Left cardiac atrium (tissue), 4 donors: ENCODE measurements at regions not wholly inside any gene's neighbourhood (a gene's known extent, or its start where the extent isn't known, plus 50 kb on each side); places are given as distances from the start of the nearest gene placed in this dataset.
"Not testable (repeated sequence)": the region's sequence is repeated elsewhere in the genome, so short reads cannot be mapped to it uniquely, and the experiment has no call there.

Source experiments
- ATAC-seq, 2 donors: fragments of 200-7000 bp; cut with Tn5 transposase; one replicate each; pipeline ENCODE4 v1.9.1; 2020; ENCODE audit warnings: mild to moderate bottlenecking in 2 of 2, moderate library complexity in 2 of 2
- DNase-seq: peaks from one replicate; pipeline ENCODE4 v3.0.0-alpha.2; 2020
- intact Hi-C, 2 donors: fragments of 100-400 bp; cut with DNase I; formaldehyde crosslinking; loops; one replicate each; pipeline versions ENCODE4 v1.14.1 to v1.15.1; 2022 to 2023
- donor health status: DM: no; HTN: yes; CAD: no.
- donor health status: DM: no; HTN: yes; CAD: no; lungs with severe emphysema.
- donor health status: DM: yes; HTN: yes; CAD: no.
- donor health status: Dilated cardiomyopathy.

DNA sequence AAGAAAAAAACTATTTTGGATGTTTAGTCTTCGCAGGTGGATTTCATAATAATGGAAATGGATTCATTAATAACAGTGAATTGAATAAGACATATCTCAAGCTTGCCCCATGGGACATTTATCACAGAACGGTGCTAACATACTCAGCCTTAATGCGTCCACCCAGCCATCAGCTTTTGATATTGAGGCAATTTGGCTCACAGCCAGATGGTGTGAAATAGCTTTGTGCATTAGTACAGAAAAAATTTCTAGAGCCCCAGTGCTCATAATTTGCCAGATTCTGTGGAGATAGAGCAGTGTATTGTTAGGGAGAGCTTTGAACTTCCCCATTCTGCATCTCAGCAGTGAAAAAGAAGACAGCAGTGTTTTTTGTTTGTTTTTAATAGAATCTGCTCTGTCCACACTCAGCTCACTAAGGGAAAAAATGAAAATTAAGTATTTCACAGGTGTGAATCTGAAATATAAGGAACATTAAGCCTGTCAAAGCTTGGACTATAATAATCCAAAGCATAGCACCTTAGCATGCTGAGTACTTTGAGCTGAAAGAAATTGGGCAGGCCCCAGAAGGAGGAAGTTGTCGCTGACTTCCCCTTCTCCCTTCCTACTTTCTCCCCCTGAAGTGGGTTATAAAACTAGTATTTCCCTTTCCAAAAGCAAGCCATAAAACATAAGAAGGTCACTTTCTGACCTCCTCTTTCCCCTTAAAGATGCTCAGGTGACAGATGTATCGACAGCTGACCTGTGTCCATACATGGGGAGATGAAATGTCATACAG lies 295.8 kb downstream of the MAGEB5 start:
- ATAC-seq (no peak), DNase-seq (no peak)
- intact Hi-C loops, result no loop called here

DNA sequence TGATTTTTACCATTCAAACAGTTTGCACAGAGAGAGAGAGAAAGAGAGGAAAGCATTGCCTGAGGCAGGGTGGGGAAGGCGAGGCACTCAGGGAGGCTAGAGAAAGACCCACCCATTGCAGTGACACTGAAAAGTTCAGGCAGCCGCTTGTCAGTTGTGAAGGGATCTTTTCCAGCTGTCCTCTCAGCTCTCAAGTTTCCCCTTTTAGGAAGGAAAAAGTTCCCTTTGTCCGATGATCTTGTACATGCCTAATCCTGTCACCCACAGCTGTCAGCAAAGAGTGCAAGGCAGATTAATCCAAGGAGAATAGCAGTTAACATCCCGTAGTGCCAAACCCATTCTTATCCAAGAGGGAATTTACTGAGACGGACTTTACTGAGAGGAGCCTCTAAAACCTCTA lies 255.0 kb downstream of the MAGEB5 start:
- DNase-seq (no peak), ATAC-seq (no peak)
- intact Hi-C loops, result no loop called here

- DNase-seq (no peak), ATAC-seq (no peak)
- intact Hi-C loops, result no loop called here
These were observed 250.4 kb downstream of the MAGEB5 start for GRCh38 chrX:26466387-26466786.

DNA sequence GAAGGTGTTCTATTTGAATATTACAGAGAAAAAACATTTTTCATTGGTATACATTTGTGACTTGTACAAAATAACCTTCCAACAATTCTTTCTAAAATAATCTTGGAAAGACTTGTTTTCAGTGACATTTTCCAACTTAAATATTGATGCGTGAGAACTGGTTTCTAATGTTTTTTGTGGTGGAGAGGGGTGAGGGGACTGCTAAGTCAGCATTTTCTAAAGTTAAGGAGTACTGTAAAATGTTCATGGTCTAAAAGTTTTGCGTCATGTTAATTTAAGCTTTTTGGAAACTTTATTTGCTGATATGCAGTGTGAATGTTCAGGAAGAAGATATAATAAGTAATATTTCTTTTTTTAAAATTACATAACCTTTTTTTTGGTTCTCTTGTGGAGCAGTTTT lies 229.3 kb downstream of the MAGEB5 start:
- no peak for ATAC-seq
- intact Hi-C loops, result no loop called here
- no peak for DNase-seq

DNA sequence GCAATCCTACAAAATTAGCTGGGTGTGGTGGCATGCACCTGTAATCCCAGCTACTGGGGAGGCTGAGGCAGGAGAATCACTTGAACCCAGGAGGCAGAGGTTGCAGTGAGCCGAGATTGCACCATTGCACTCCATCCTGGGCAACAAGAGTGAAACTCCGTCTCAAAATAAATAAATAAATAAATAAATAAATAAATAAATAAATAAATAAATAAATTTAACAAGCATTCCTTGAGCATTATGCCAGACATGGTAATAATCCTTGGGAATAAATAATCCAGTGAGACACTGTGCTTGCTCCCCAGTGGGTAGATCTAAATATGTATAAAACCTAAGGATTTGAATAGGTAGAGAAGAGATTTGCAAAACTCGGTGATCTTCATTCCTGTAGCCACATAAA lies 228.4 kb downstream of the MAGEB5 start:
- intact Hi-C loops, DNase-seq, ATAC-seq: not testable (repeated sequence)

- no peak for DNase-seq
- intact Hi-C loops, result no loop called here
- ATAC-seq, result no peak
These were observed 226.4 kb downstream of the MAGEB5 start for GRCh38 chrX:26442340-26442739.

- intact Hi-C loops, result no loop called here
- no peak for ATAC-seq
- no peak for DNase-seq
These were observed 198.6 kb downstream of the MAGEB5 start for GRCh38 chrX:26414534-26414933.

- intact Hi-C loops, result no loop called here
- DNase-seq (no peak), ATAC-seq (peak in 1 of 2 donors; percentile 78)
These were observed 195.1 kb downstream of the MAGEB5 start for GRCh38 chrX:26411045-26411444.

GRCh38 chrX:26409636-26410035 lies 193.7 kb downstream of the MAGEB5 start:
- ATAC-seq (no peak), DNase-seq (no peak)
- intact Hi-C loops, result no loop called here

DNA sequence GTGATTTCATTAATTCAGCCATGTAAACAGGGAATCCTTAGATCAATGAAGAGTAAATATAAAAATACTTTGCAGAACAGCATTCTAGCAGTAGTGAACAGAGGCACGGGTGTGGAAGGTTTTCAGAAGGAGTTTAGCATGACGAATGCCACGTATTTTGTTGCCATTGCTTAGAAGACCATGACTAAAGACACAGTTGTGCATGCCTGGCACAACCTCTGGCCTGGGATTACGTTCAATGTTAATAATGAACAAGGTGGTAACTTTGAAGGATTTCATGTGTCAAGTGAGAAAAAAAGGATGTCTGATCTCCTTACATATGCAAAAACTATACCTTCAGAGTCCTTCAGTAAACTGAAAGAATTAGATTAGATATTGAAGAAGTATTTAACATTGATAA lies 171.9 kb downstream of the MAGEB5 start:
- intact Hi-C loops, result no loop called here
- no peak for DNase-seq
- no peak for ATAC-seq

- ATAC-seq (no peak), DNase-seq (no peak)
- intact Hi-C loops, result no loop called here
These were observed 160.2 kb downstream of the MAGEB5 start for GRCh38 chrX:26376037-26376708.

- DNase-seq, result no peak
- ATAC-seq, result no peak
- intact Hi-C loops, result no loop called here
These were observed 159.4 kb downstream of the MAGEB5 start for GRCh38 chrX:26375346-26375745.

- DNase-seq (no peak), ATAC-seq (no peak)
- intact Hi-C loops, result no loop called here
These were observed 157.9 kb downstream of the MAGEB5 start for GRCh38 chrX:26373829-26374228.

DNA sequence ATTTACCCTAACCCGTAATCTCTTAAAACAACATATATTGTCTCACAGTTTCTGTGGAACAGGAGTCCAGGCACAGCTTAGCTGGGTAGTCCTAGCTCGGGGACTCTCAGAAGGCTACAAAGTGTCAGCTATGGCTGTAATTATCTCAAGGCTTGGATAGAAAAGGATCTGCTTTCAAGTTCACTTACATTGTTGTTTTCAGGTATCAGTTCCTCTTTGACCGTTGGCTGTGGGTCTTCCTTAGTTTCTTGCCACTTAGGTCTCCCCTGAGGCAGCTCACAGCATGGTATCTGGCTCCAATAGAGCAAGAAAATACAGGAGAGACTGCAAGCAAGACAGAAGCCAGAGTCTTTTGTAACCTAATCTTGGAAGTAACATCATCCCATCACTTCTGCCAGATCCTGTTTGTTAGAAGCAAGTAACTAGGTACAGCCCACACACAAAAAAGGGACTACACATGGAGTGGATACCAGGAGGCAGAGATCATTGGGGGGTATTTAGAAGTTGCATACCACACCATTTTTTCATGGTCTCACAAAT lies 137.0 kb downstream of the MAGEB5 start:
- intact Hi-C loops, result no loop called here
- DNase-seq, result no peak
- no peak for ATAC-seq

DNA sequence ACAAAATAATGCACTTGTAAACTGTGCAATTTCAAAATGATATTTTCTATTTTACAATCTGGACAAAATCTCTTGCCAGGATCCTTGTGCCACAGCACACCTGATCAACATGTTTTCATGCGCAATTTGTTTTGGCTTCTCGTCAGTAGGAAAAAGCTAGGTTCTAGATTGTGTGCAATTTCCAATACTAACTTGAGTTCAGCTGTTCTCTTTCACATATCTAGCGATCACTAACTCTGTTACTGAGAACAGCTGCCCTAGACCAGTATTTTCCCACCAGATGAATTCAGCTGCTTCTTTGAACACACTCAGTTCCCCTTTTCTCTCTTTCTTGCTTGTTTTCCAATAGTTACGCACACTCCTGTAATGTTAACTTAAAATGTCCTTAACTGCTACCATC lies 131.2 kb downstream of the MAGEB5 start:
- intact Hi-C loops, result no loop called here
- no peak for ATAC-seq
- DNase-seq, result no peak

GRCh38 chrX:26334232-26334631 lies 118.3 kb downstream of the MAGEB5 start:
- ATAC-seq (no peak), DNase-seq (no peak)
- intact Hi-C loops, result no loop called here

DNA sequence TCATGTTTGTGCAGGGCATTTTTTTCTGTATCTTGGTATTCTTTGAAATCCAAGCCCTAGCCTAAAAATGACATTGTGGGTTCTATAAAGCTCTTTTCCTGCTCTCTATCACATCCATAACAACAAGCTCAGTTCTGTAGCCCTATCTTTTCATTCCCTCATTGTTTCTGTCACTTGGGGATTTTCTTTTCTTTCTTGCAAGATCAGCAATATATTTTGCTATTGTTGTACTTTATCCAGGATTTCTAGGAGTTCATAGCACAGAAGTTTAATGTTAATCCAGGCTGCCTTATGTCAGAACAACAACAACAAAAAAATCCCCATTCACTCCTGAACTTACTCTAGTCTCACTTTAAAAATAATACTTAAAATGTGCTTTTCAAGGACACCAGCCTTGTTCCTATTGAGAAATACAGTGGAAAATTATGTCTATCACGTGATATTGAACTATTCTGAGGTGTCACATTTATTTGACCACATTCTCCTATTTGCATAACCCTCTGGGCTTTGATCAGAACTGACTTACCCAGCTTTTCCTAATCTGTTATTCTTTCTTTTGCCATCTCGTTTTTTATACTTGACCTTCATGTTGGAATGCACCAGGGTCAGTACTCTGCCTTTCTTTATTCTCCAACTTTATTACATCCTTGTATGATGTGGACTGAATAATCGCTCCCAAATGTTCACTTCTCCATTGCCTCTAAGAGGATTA lies 112.8 kb downstream of the MAGEB5 start:
- ATAC-seq (no peak), DNase-seq (no peak)
- intact Hi-C loops, result no loop called here

GRCh38 chrX:26309262-26309661 lies 93.3 kb downstream of the MAGEB5 start:
- ATAC-seq, result no peak
- intact Hi-C loops, result no loop called here
- DNase-seq, result no peak

- DNase-seq (no peak), ATAC-seq (no peak)
- intact Hi-C loops, result no loop called here
These were observed 79.5 kb downstream of the MAGEB5 start for GRCh38 chrX:26295425-26295824.

DNA sequence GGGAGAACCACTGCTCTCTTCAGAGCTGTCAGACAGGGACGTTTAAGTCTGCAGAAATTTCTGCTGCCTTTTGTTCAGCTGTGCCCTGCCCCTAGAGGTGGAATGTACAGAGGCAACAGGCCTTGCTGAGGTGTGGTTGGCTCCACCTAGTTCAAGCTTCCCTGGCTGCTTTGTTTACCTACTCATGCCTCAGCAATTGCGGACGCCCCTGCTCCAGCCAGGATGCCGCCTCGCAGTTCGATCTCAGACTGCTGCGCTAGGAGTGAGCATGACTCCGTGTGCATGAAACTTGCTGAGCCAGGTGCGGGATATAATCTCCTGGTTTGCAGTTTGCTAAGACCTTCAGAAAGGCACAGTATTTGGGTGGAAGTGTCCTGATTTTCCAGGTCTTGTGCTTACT lies 70.9 kb downstream of the MAGEB5 start:
- intact Hi-C loops, result no loop called here
- DNase-seq (no peak), ATAC-seq (no peak)
